HUES64 (cell line): ENCODE measurements at regions not wholly inside any gene's neighbourhood (a gene's known extent, or its start where the extent isn't known, plus 50 kb on each side); places are given as distances from the start of the nearest gene placed in this dataset.

Experiments
- H3K27ac ChIP-seq: 2 replicates; pipeline ENCODE4 v1.7.0; 2013; ENCODE audit warnings: low read depth, low read length, inconsistent platforms
- H3K27me3 ChIP-seq: 2 replicates; pipeline ENCODE4 v1.6.1; 2013; ENCODE audit warnings: mild to moderate bottlenecking, low read length; ENCODE audit not compliant: insufficient read depth
- H3K36me3 ChIP-seq: 2 replicates; pipeline ENCODE4 v1.6.1; 2013; ENCODE audit warnings: mild to moderate bottlenecking, low read length; ENCODE audit not compliant: insufficient read depth
- H3K4me1 ChIP-seq: 2 replicates; pipeline ENCODE4 v1.6.1; 2013; ENCODE audit warnings: mild to moderate bottlenecking, low read length, moderate library complexity; ENCODE audit not compliant: insufficient read depth
- H3K4me3 ChIP-seq: 2 replicates; pipeline ENCODE4 v1.5.1; 2013; ENCODE audit warnings: mild to moderate bottlenecking, low read length, moderate library complexity
- H3K9ac ChIP-seq: 2 replicates; pipeline ENCODE4 v1.6.1; 2013; ENCODE audit warnings: mild to moderate bottlenecking, low read depth, low read length
- H3K9me3 ChIP-seq: 2 replicates; pipeline ENCODE4 v1.6.1; 2013; ENCODE audit warnings: low read depth, low read length; ENCODE audit not compliant: insufficient read depth
- WGBS: fragments of 150-250, 120-280 bp; methylation state at CpG from one replicate; pipeline ENCODE4 v1.1.7; 2013; ENCODE audit warnings: missing lambda C conversion rate; 5-methylcytosine and 5-hydroxymethylcytosine counted together

DNA sequence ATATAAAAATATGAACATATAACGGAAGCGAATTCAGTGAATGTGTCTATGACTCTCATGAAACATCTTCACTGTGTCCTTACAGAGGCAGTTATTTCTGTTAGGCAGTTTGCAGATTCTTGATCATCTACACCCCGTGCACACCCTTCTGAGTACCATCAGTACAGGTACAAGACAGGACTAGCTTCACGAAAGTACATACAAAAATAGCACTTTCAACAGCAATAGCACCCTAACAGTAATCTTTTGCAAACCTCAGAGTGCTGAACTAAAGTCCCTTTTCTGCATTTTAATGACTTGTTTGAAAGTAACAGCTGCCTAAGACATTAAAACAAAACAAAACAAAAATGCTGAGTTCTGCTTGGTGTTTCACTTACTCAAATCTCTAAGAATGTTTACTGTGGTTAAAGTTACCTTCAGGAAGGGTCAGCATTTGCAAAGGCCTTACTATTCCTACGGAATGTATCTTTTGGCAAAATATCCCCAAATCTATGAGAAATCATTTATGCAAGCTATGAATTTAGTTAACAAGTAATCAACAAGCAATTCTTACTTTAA lies 104.1 kb downstream of the CNTN3 start:
- no peaks in the 10 kb centered on the region for H3K36me3 ChIP-seq
- H3K27me3 ChIP-seq, result no peaks in the 10 kb centered on the region
- H3K9me3 ChIP-seq, result no peaks in the 10 kb centered on the region
- no peak overlapping the region for H3K27ac ChIP-seq
- H3K9ac ChIP-seq, result no peak overlapping the region
- 96% methylated on average over 5 of the region's 5 CpGs for WGBS
- H3K4me3 ChIP-seq, result no peak overlapping the region
- H3K4me1 ChIP-seq, result no peaks in the 10 kb centered on the region

GRCh38 chr3:74507691-74508090 lies 106.8 kb downstream of the CNTN3 start:
- Histone ChIP-seq H3K4me1 (no peaks in the 10 kb centered on the region), H3K9ac (no peak overlapping the region), H3K27ac (no peak overlapping the region), H3K36me3 (no peaks in the 10 kb centered on the region), H3K27me3 (no peaks in the 10 kb centered on the region), H3K4me3 (no peak overlapping the region), H3K9me3 (no peaks in the 10 kb centered on the region)
- WGBS, result 98% methylated on average over 6 of the region's 6 CpGs

- 91% methylated on average over 1 of the region's 1 CpG for WGBS
- Histone ChIP-seq H3K4me1 (no peaks in the 10 kb centered on the region), H3K27me3 (no peaks in the 10 kb centered on the region), H3K9ac (no peak overlapping the region), H3K4me3 (no peak overlapping the region), H3K36me3 (no peaks in the 10 kb centered on the region), H3K27ac (no peak overlapping the region), H3K9me3 (no peaks in the 10 kb centered on the region)
These were observed 108.2 kb downstream of the CNTN3 start for GRCh38 chr3:74506246-74506645.

DNA sequence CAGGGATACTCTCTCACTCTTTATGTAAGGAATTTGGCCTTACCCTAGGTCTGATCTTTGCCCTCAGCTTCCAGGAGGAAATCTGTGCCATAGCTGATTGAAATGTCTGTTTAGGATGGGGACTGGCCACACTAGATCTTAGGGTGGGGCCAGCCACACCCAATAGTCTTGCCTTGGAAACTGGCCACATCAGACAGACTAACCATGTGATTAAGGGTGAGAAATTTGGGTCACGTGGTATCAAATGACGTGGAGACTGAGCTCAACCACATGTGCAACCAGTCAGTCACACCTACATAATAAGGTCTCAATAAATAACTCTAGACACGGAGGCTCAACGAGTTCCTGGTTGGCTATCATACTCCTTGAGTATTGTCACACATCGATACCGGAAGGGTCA lies 113.5 kb downstream of the CNTN3 start:
- Histone ChIP-seq H3K9me3 (no peaks in the 10 kb centered on the region), H3K27ac (no peak overlapping the region), H3K4me1 (no peaks in the 10 kb centered on the region), H3K36me3 (no peaks in the 10 kb centered on the region), H3K4me3 (no peak overlapping the region), H3K9ac (no peak overlapping the region), H3K27me3 (no peaks in the 10 kb centered on the region)
- WGBS, result 95% methylated on average over 6 of the region's 6 CpGs

GRCh38 chr3:74500257-74500656 lies 114.2 kb downstream of the CNTN3 start:
- Histone ChIP-seq H3K27me3 (no peaks in the 10 kb centered on the region), H3K4me1 (no peaks in the 10 kb centered on the region), H3K4me3 (no peak overlapping the region), H3K9ac (no peak overlapping the region), H3K9me3 (no peaks in the 10 kb centered on the region), H3K36me3 (no peaks in the 10 kb centered on the region), H3K27ac (no peak overlapping the region)
- 87% methylated on average over 5 of the region's 5 CpGs for WGBS

DNA sequence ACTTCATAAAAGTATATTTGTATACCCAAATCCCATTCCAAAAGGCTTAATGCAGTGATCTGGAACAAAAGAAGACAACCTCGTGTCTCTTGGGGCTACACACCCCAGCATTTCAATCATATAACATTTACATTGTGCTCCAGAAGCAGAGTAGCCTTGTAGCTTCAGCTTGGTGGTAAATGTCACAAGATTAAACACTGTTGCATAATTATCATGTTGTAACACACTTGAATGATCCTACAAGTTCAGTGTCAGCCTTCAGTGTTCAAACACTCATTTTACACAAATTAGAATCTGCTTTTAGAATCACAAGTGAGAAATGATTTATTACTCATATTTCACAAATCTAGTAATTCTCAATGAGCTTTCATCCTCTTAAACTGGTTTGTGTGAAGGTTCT lies 122.6 kb downstream of the CNTN3 start:
- Histone ChIP-seq H3K9ac (no peak overlapping the region), H3K27me3 (no peaks in the 10 kb centered on the region), H3K9me3 (no peaks in the 10 kb centered on the region), H3K4me3 (no peak overlapping the region), H3K4me1 (no peaks in the 10 kb centered on the region), H3K27ac (no peak overlapping the region), H3K36me3 (no peaks in the 10 kb centered on the region)
- 89% methylated on average over 1 of the region's 1 CpG for WGBS

GRCh38 chr3:74489050-74489792 lies 125.2 kb downstream of the CNTN3 start:
- Histone ChIP-seq H3K36me3 (no peaks in the 10 kb centered on the region), H3K4me3 (no peak overlapping the region), H3K4me1 (no peaks in the 10 kb centered on the region), H3K27me3 (no peaks in the 10 kb centered on the region), H3K27ac (no peak overlapping the region), H3K9ac (no peak overlapping the region), H3K9me3 (no peaks in the 10 kb centered on the region)
- 55% methylated on average over 3 of the region's 3 CpGs for WGBS

- Histone ChIP-seq H3K27me3 (no peaks in the 10 kb centered on the region), H3K27ac (no peak overlapping the region), H3K4me1 (no peaks in the 10 kb centered on the region), H3K9me3 (no peaks in the 10 kb centered on the region), H3K4me3 (no peak overlapping the region), H3K9ac (no peak overlapping the region), H3K36me3 (no peaks in the 10 kb centered on the region)
These were observed 134.5 kb downstream of the CNTN3 start for GRCh38 chr3:74479915-74480314.

DNA sequence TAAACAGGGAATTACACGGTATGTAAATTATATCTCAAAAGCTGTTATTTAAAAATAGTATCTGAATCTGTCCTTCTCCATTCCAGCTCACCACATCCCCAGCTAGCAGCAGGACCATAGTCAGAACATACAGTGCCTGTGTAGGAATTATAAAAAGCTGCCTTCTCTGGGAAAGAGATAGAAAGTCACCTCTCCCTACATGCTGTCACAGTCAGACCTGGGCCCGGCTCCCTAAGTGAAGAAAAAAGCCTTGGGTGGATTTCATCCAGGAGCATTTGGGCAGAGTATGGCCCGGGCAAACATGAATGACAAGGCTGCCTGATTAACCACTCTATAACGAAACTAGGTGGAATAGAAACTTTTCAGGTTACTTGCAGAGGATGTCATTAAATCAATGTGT lies 144.1 kb downstream of the CNTN3 start:
- Histone ChIP-seq H3K27ac (no peak overlapping the region), H3K27me3 (no peaks in the 10 kb centered on the region), H3K9me3 (no peaks in the 10 kb centered on the region), H3K4me1 (no peaks in the 10 kb centered on the region), H3K9ac (no peak overlapping the region), H3K36me3 (no peaks in the 10 kb centered on the region), H3K4me3 (no peak overlapping the region)
- 95% methylated on average over 3 of the region's 4 CpGs for WGBS

DNA sequence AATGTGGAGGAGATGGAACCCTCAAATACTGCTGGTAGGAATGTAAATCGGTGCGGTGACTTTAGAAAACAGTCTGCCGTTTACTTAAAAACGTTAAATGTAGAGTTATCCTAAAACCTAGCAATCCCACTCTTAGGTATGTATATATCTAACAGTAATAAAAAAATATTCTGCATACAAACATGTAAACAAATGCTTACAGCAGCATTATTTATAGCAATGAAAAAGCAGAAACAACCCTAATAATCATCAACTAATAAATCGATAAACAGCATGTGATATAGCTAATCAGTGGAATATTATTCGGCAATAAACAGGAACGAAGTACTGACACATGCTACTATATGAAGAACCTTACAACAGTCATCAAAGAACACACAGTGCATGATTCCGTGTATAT lies 144.7 kb downstream of the CNTN3 start:
- no peak overlapping the region for H3K9ac ChIP-seq
- no peak overlapping the region for H3K4me3 ChIP-seq
- no peaks in the 10 kb centered on the region for H3K27me3 ChIP-seq
- no peak overlapping the region for H3K27ac ChIP-seq
- H3K9me3 ChIP-seq, result no peaks in the 10 kb centered on the region
- WGBS, result 93% methylated on average over 7 of the region's 8 CpGs
- H3K4me1 ChIP-seq, result no peaks in the 10 kb centered on the region
- H3K36me3 ChIP-seq, result no peaks in the 10 kb centered on the region

DNA sequence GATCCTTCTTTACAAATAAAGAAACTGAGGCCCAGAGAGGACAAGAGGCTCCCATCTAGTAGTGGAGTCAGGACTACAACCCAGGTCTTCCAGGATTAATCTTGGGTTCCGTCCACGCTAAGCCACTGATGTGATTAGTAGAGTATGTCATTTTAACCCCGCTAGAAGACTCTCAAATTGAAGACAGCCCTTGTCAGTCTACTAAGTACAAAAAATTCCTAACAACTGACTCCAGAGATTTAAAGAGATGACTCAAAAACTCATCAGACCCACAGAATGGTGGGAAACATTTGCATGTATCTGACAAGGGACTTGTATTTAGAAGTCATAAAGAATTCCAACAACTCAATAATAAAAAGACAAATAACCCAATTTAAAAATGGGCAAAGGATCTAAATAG lies 145.3 kb downstream of the CNTN3 start:
- H3K9ac ChIP-seq, result no peak overlapping the region
- no peaks in the 10 kb centered on the region for H3K27me3 ChIP-seq
- H3K27ac ChIP-seq, result no peak overlapping the region
- no peaks in the 10 kb centered on the region for H3K4me1 ChIP-seq
- H3K36me3 ChIP-seq, result no peaks in the 10 kb centered on the region
- H3K9me3 ChIP-seq, result no peaks in the 10 kb centered on the region
- 93% methylated on average over 3 of the region's 3 CpGs for WGBS
- H3K4me3 ChIP-seq, result no peak overlapping the region
